PC-3 (cell line): ENCODE measurements at regions not wholly inside any gene's neighbourhood (a gene's known extent, or its start where the extent isn't known, plus 50 kb on each side); places are given as distances from the start of the nearest gene placed in this dataset.

Experiments
- ATAC-seq: fragments of 200-7000 bp; cut with Tn5 transposase; 2 replicates; pipeline ENCODE4 v1.9.1; 2020; ENCODE audit warnings: mild to moderate bottlenecking, moderate library complexity
- BruUV-seq: library from RNA; stranded (reverse); fragments of 400-500 nt; replicated peaks from 2 replicates; lab custom pipeline; 2021; lab: Mats Ljungman, UMichigan
- CTCF ChIA-PET: fragments of 300-600 bp; sonication (Branson Sonifier 250); formaldehyde crosslinking; loops from one replicate; lab custom pipeline; 2022; ENCODE audit warnings: antibody characterized with exemption; lab: Charles Lee
- POLR2A ChIA-PET: fragments of 300-600 bp; sonication (Branson Sonifier 250); formaldehyde crosslinking; loops from one replicate; lab custom pipeline; 2022; ENCODE audit warnings: antibody characterized with exemption; ENCODE audit not compliant: unreplicated experiment; lab: Charles Lee
- DNase-seq: peaks from one replicate; pipeline ENCODE4 v3.0.0-alpha.2; 2015
- H2AFZ ChIP-seq: fragments of 300-600 bp; sonication (generic); 2 replicates; pipeline ENCODE4 v1.6.0; 2016; ENCODE audit warnings: antibody characterized with exemption, low read length
- H3F3A ChIP-seq: fragments of 300-600 bp; sonication (generic); one replicate; pipeline ENCODE4 v1.6.0; 2017; ENCODE audit warnings: antibody characterized with exemption, low read length, control low read depth, mild to moderate bottlenecking; ENCODE audit not compliant: unreplicated experiment
- H3K27ac ChIP-seq: fragments of 300-600 bp; sonication (generic); 2 replicates; pipeline ENCODE4 v1.5.1; 2016; ENCODE audit warnings: mild to moderate bottlenecking, low read length
- H3K27me3 ChIP-seq: fragments of 300-600 bp; sonication (generic); 2 replicates; pipeline ENCODE4 v1.6.1; 2016; ENCODE audit warnings: low read length, mixed read lengths
- H3K36me3 ChIP-seq: fragments of 300-600 bp; sonication (generic); 2 replicates; pipeline ENCODE4 v1.6.1; 2016; ENCODE audit warnings: low read depth, mixed run types, low read length, mixed read lengths
- H3K4me1 ChIP-seq: fragments of 300-600 bp; sonication (generic); 2 replicates; pipeline ENCODE4 v1.5.1; 2016; ENCODE audit warnings: low read length; ENCODE audit not compliant: insufficient read depth
- H3K4me2 ChIP-seq: fragments of 300-600 bp; sonication (generic); 2 replicates; pipeline ENCODE4 v1.6.0; 2016; ENCODE audit warnings: low read length
- H3K4me3 ChIP-seq: fragments of 300-600 bp; sonication (generic); 2 replicates; pipeline ENCODE4 v1.5.1; 2016; ENCODE audit warnings: mild to moderate bottlenecking, low read length, mixed read lengths
- H3K79me2 ChIP-seq: fragments of 300-600 bp; sonication (generic); 2 replicates; pipeline ENCODE4 v1.6.1; 2017; ENCODE audit warnings: low read length, mixed read lengths
- H3K9ac ChIP-seq: fragments of 300-600 bp; sonication (generic); 2 replicates; pipeline ENCODE4 v1.6.0; 2016; ENCODE audit warnings: mild to moderate bottlenecking, low read length
- H3K9me2 ChIP-seq: fragments of 300-600 bp; sonication (generic); replicated peaks from 2 replicates; pipeline ENCODE4 v1.6.1; 2016; ENCODE audit warnings: mixed run types, low read length, mixed read lengths
- H3K9me3 ChIP-seq: fragments of 300-600 bp; sonication (generic); 2 replicates; pipeline ENCODE4 v1.6.1; 2016; ENCODE audit warnings: low read length, mixed read lengths
- H4K20me1 ChIP-seq: fragments of 300-600 bp; sonication (generic); 2 replicates; pipeline ENCODE4 v1.6.1; 2016; ENCODE audit warnings: low read length, mixed read lengths
- EZH2 ChIP-seq: fragments of 300-600 bp; sonication (generic); IDR thresholded peaks from one replicate; pipeline ENCODE4 v1.6.1; 2017; ENCODE audit warnings: antibody characterized with exemption, mild to moderate bottlenecking, low read length; ENCODE audit not compliant: unreplicated experiment
- EZH2phosphoT487 ChIP-seq: fragments of 300-600 bp; sonication (generic); IDR thresholded peaks from 2 replicates; pipeline ENCODE4 v1.6.1; 2018; ENCODE audit warnings: mild to moderate bottlenecking, antibody characterized with exemption, low read length, borderline replicate concordance
- intact Hi-C: fragments of 100-400 bp; cut with micrococcal nuclease; formaldehyde crosslinking; loops from 2 replicates; pipeline ENCODE4 v1.9.0; 2023
- TF ChIP-seq, protein P1 (sequence below): fragments of 300-600 bp; sonication (generic); conservative IDR thresholded peaks from 2 replicates; pipeline ENCODE4 v1.5.1; 2017; ENCODE audit warnings: antibody characterized with exemption, low read depth, mild to moderate bottlenecking, low read length

- intact Hi-C loops = no loop called here
- TF ChIP-seq, protein P1, sequence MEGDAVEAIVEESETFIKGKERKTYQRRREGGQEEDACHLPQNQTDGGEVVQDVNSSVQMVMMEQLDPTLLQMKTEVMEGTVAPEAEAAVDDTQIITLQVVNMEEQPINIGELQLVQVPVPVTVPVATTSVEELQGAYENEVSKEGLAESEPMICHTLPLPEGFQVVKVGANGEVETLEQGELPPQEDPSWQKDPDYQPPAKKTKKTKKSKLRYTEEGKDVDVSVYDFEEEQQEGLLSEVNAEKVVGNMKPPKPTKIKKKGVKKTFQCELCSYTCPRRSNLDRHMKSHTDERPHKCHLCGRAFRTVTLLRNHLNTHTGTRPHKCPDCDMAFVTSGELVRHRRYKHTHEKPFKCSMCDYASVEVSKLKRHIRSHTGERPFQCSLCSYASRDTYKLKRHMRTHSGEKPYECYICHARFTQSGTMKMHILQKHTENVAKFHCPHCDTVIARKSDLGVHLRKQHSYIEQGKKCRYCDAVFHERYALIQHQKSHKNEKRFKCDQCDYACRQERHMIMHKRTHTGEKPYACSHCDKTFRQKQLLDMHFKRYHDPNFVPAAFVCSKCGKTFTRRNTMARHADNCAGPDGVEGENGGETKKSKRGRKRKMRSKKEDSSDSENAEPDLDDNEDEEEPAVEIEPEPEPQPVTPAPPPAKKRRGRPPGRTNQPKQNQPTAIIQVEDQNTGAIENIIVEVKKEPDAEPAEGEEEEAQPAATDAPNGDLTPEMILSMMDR = no peak
- no peak for TF ChIP-seq EZH2
- no peak for TF ChIP-seq EZH2phosphoT487
- no peaks in the 10 kb centered on the region for H4K20me1 ChIP-seq
- no TSS peak for BruUV-seq
- H3K79me2 ChIP-seq = no peaks in the 10 kb centered on the region
- H3K9me2 ChIP-seq = no peaks in the 10 kb centered on the region
- no peaks in the 10 kb centered on the region for H3K4me1 ChIP-seq
- H3K4me3 ChIP-seq = no peak overlapping the region
- ChIA-PET POLR2A (no interaction called here), CTCF (no interaction called here)
- H3K27me3 ChIP-seq = no peaks in the 10 kb centered on the region
- no peak overlapping the region for H3K27ac ChIP-seq
- H3F3A ChIP-seq = no peaks in the 10 kb centered on the region
- no peak overlapping the region for H3K4me2 ChIP-seq
- no peak for DNase-seq
- H2AFZ ChIP-seq = no peak overlapping the region
- no peaks in the 10 kb centered on the region for H3K9me3 ChIP-seq
- no peaks in the 10 kb centered on the region for H3K36me3 ChIP-seq
- no peak for ATAC-seq
- H3K9ac ChIP-seq = no peak overlapping the region
Observed at GRCh38 chr2:42843131-42843530, 50.7 kb upstream of the HAAO start.

DNA sequence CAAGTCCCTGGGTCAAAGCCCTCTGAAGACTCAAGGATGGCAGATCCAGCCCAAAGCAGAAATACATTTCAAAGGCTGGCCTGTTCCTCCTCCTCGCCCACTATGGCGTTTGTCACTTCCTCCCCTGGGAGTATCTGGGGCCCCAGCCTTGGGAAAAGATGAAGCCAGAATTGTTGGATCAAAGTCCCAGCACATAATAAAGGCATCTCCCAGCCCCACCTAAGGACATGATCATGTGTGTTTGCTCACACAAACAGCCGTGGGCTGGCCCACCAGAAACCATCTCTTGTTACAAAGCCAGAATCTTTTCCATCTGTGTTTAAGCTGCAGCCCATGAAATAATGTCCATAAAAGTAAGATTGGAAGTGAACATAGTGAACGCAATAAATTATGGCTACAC is 50.1 kb upstream of the HAAO start:
- TF ChIP-seq, protein P1 = no peak
- TF ChIP-seq EZH2 = no peak
- TF ChIP-seq EZH2phosphoT487 = no peak
- H4K20me1 ChIP-seq = no peaks in the 10 kb centered on the region
- no peak for ATAC-seq
- H2AFZ ChIP-seq = no peak overlapping the region
- no peak overlapping the region for H3K4me3 ChIP-seq
- no peaks in the 10 kb centered on the region for H3K9me2 ChIP-seq
- H3K79me2 ChIP-seq = no peaks in the 10 kb centered on the region
- no peak overlapping the region for H3K4me2 ChIP-seq
- no peaks in the 10 kb centered on the region for H3F3A ChIP-seq
- H3K4me1 ChIP-seq = no peaks in the 10 kb centered on the region
- H3K9me3 ChIP-seq = no peaks in the 10 kb centered on the region
- no peak for DNase-seq
- intact Hi-C loops = no loop called here
- H3K9ac ChIP-seq = no peak overlapping the region
- no peaks in the 10 kb centered on the region for H3K36me3 ChIP-seq
- no peaks in the 10 kb centered on the region for H3K27me3 ChIP-seq
- ChIA-PET CTCF (no interaction called here), POLR2A (no interaction called here)
- BruUV-seq = no TSS peak
- H3K27ac ChIP-seq = no peak overlapping the region
